Ascending aorta (tissue), 2 donors: ENCODE measurements at regions not wholly inside any gene's neighbourhood (a gene's known extent, or its start where the extent isn't known, plus 50 kb on each side); places are given as distances from the start of the nearest gene placed in this dataset.

Source experiments
- DNase-seq, 2 donors: peaks; one replicate each; pipeline ENCODE4 v3.0.0-alpha.2; 2019; ENCODE audit warnings: low spot score in 2 of 2
- H3K27ac ChIP-seq, 2 donors: fragments of 200-600 bp; sonication (generic); one replicate each; pipeline ENCODE4 v1.5.1; 2016 to 2017; ENCODE audit warnings: mild to moderate bottlenecking in 1 of 2
- H3K27me3 ChIP-seq: fragments of 200-600 bp; sonication (generic); one replicate; pipeline ENCODE4 v1.5.1; 2017
- H3K36me3 ChIP-seq, 2 donors: fragments of 200-600 bp; sonication (generic); one replicate each; pipeline ENCODE4 v1.5.1; 2016
- H3K4me1 ChIP-seq, 2 donors: fragments of 200-600 bp; sonication (generic); one replicate each; pipeline ENCODE4 v1.5.1; 2016 to 2017; ENCODE audit warnings: mild to moderate bottlenecking in 1 of 2
- H3K4me3 ChIP-seq, 2 donors: fragments of 200-600 bp; sonication (generic); one replicate each; pipeline ENCODE4 v1.5.1; 2016 to 2017; ENCODE audit warnings: mild to moderate bottlenecking in 1 of 2
- H3K9me3 ChIP-seq, 2 donors: fragments of 200-600 bp; sonication (generic); one replicate each; pipeline ENCODE4 v1.5.1; 2016
- intact Hi-C: fragments of 100-400 bp; cut with DNase I; formaldehyde crosslinking; loops from one replicate; pipeline ENCODE4 v1.15.1; 2023
- TF ChIP-seq, protein P1 (sequence below), 3 experiments: fragments of 200-600 bp in 2 of 3; fragments of 450-650 bp in 1 of 3; sonication (generic) in 2 of 3; IDR thresholded peaks; one replicate each; pipeline ENCODE4 v1.5.1; 2016 to 2019; ENCODE audit warnings: antibody characterized with exemption in 3 of 3, mild to moderate bottlenecking in 1 of 3, moderate library complexity in 1 of 3

DNA sequence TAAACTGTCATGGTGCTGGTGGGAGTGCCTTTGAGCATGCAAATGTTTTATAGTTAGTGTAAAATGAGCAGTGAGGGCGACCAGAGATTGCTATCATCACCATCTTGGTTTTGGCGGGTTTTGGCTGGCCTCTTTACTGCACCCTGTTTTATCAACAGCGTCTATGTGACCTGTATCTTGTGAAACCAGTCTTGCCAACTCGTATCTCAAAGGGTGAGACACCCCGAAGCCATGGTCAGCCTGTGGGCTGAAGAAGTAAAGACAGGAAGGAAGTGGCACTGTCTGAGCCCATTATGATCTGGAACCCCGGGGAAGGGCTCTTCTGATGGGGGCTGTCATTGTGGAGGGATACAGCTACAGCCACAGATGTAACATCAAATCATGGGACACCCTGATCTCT is 81.5 kb upstream of the FAM216B start:
- Histone ChIP-seq H3K4me3 (no peak overlapping the region), H3K9me3 (no peaks in the 10 kb centered on the region), H3K4me1 (no peaks in the 10 kb centered on the region), H3K36me3 (no peaks in the 10 kb centered on the region), H3K27ac (no peak overlapping the region), H3K27me3 (no peaks in the 10 kb centered on the region)
- intact Hi-C loops: no loop called here
- TF ChIP-seq, protein P1, sequence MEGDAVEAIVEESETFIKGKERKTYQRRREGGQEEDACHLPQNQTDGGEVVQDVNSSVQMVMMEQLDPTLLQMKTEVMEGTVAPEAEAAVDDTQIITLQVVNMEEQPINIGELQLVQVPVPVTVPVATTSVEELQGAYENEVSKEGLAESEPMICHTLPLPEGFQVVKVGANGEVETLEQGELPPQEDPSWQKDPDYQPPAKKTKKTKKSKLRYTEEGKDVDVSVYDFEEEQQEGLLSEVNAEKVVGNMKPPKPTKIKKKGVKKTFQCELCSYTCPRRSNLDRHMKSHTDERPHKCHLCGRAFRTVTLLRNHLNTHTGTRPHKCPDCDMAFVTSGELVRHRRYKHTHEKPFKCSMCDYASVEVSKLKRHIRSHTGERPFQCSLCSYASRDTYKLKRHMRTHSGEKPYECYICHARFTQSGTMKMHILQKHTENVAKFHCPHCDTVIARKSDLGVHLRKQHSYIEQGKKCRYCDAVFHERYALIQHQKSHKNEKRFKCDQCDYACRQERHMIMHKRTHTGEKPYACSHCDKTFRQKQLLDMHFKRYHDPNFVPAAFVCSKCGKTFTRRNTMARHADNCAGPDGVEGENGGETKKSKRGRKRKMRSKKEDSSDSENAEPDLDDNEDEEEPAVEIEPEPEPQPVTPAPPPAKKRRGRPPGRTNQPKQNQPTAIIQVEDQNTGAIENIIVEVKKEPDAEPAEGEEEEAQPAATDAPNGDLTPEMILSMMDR (IDR thresholded peaks at IDR 0.05): no peak
- DNase-seq: no peak

DNA sequence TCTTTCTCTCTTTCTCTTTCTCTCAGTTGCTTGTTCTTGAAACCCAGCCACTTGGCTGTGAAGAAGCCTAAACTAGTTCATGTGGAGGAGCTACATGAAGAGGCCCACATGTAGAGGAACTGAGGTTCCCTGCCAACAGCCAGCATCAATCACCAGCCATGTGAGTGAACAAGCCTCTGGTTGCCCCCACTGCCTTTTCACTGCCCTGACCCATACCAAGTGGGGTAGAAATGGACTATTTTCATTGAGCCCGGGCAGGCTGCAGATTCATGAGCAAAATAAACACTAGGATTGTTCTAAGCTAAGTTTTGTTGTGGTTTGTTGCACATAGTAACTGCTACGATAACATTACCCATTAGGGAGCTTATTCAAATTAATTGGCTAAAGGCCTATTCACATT is 78.7 kb upstream of the FAM216B start:
- Histone ChIP-seq H3K36me3 (no peaks in the 10 kb centered on the region), H3K4me3 (no peak overlapping the region), H3K9me3 (no peaks in the 10 kb centered on the region), H3K27ac (no peak overlapping the region), H3K27me3 (no peaks in the 10 kb centered on the region), H3K4me1 (no peaks in the 10 kb centered on the region)
- no peak for DNase-seq
- intact Hi-C loops: no loop called here
- TF ChIP-seq, protein P1 (IDR thresholded peaks at IDR 0.05): no peak

DNA sequence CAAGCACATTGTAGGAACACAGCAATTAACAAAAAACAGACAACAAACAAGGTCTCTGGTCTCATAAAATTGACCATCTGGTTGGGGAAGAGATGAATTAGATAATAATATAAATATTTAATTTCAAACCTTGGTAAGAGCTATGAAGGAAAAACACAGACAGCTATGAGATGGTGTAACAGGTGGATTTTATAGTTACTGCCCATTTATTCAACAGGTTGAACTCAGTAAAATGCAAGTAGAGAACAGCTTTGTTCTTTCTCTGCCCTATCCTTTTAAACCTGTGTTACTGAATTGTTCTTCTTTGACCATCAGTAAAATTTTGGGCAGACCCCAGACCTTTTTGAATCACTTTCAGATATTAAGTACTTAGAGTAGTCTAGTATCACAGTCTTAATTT is 77.6 kb upstream of the FAM216B start:
- intact Hi-C loops: no loop called here
- Histone ChIP-seq H3K27me3 (no peaks in the 10 kb centered on the region), H3K27ac (no peak overlapping the region), H3K4me3 (no peak overlapping the region), H3K9me3 (no peaks in the 10 kb centered on the region), H3K36me3 (no peaks in the 10 kb centered on the region), H3K4me1 (no peaks in the 10 kb centered on the region)
- DNase-seq: no peak
- TF ChIP-seq, protein P1 (IDR thresholded peaks at IDR 0.05): no peak

DNA sequence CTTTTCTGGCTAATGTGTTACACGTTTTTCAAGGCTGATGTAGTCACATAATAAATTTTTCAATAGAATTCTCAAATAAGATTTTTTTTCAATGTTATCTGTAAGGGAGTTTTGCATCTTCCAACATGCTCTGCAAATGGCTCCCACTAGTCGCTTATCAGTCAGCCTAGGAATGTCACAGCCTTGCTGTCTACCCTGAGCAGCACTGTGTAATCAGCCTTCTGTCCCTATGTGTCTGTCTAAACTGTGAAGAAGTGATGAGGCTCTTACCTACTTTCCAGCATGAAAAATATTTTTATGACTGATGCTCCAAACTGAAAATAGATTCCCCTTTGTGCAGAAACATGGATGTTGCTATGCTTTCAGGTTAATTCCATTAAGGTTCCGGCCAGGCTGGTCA is 75.1 kb upstream of the FAM216B start:
- DNase-seq: no peak
- Histone ChIP-seq H3K9me3 (no peaks in the 10 kb centered on the region), H3K27me3 (no peaks in the 10 kb centered on the region), H3K4me3 (no peak overlapping the region), H3K36me3 (no peaks in the 10 kb centered on the region), H3K27ac (no peak overlapping the region), H3K4me1 (no peaks in the 10 kb centered on the region)
- TF ChIP-seq, protein P1 (IDR thresholded peaks at IDR 0.05): no peak
- intact Hi-C loops: no loop called here

DNA sequence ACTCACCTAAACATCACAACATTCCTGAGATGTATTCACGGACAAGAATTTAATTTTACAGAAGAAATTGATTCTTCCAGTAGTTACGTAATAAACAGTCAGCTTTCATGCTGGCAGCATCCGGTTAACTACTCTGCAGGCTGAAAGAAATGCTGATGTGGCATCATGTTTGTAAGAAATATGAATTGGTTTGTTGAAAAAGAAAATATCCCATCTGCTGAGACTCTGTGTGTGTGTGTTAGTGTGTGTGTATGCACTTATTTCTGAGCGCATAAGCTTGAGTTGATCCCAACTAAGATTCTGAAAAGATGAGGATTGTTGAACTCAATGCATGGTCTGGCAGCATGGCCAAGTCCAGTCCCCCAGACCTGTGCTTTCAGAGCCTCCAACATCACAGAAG is 74.3 kb upstream of the FAM216B start:
- DNase-seq: no peak
- TF ChIP-seq, protein P1 (IDR thresholded peaks at IDR 0.05): no peak
- Histone ChIP-seq H3K27ac (no peak overlapping the region), H3K4me3 (no peak overlapping the region), H3K27me3 (no peaks in the 10 kb centered on the region), H3K36me3 (no peaks in the 10 kb centered on the region), H3K4me1 (no peaks in the 10 kb centered on the region), H3K9me3 (no peaks in the 10 kb centered on the region)
- intact Hi-C loops: no loop called here

DNA sequence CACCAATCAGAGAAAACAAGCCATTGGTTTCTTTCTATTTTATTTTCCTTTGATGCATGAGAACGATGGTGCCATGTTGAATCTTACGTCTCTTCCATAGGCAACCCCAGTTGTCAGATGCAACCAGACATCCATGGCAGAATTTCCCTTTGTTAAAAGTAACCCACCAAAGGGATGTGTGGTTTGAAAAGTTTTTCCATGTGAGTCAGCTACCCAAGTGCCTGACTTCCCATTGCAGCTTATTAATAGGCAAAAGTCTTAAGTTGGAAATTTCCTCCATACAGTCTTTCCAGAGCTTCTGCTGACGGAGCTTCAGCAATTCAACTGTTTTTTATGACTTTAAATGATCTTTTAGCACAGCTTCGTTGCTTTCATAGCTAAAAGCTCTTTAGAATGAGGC is 73.8 kb upstream of the FAM216B start:
- DNase-seq: no peak
- no peak overlapping the region for H3K4me3 ChIP-seq
- H3K36me3 ChIP-seq: no peaks in the 10 kb centered on the region
- intact Hi-C loops: no loop called here
- H3K27ac ChIP-seq: no peak overlapping the region
- no peaks in the 10 kb centered on the region for H3K4me1 ChIP-seq
- H3K27me3 ChIP-seq: no peaks in the 10 kb centered on the region
- TF ChIP-seq, protein P1 (IDR thresholded peaks at IDR 0.05): no peak
- no peaks in the 10 kb centered on the region for H3K9me3 ChIP-seq
